Choroid plexus epithelial cell (primary cell): ENCODE measurements at regions not wholly inside any gene's neighbourhood (a gene's known extent, or its start where the extent isn't known, plus 50 kb on each side); places are given as distances from the start of the nearest gene placed in this dataset.
A peak's percentile ranks its signal among the peaks of the same experiment; 100 is the strongest.

Experiments
- DNase-seq: peaks from one replicate; pipeline ENCODE4 v3.0.0-alpha.2; 2010; ENCODE audit warnings: low read depth
- H3K4me3 ChIP-seq: 2 replicates; pipeline ENCODE4 v1.5.1; 2011; ENCODE audit warnings: low read depth, mild to moderate bottlenecking, control low read depth, low read length, moderate library complexity
- TF ChIP-seq, protein P1 (sequence below): conservative IDR thresholded peaks from 2 replicates; pipeline ENCODE4 v1.5.1; 2011; ENCODE audit warnings: low read depth, mild to moderate bottlenecking, control low read depth, inconsistent platforms, low read length, moderate library complexity

DNA sequence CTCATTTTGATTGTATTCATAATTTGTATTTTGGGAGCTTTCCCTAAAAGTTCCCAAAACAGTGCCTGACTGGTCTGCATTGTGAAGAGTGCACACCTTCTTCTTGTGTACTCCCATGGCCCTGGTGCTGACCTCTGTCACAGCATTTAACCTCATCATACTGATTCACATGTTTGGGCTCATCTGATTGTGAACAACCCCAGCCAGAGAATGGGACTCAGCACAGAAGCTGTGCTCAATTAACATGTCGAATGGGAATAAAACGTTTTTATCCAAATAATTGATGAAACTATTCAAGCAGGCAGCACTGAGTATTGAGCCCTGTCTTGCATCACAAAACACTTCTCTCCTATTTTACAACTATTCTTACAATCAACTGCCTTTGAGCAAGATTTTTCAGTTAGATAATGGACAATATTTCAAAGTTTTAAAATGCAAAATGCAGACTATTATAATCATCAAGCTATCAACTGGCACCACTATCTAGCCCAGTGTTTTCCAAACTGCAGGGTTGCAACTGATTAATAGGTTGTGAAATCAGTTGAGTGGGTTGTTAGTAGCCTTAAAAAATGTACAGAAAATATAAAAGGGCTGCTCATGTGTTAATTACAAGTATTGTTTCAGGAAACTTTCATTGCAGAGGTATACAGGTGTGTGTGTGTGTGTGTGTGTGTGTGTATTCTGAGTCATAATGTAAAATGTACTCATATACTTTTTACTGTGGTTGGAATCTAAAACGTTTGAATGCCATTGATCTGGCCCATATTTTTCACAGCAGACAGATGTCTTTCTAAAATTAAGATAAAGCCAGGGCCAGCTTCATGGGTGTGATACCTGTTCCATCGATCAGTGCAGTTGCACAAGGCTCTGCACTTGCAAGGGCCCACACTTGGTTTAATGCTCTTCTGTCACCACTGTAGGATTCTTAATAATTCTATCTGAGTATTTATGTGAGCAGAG lies 190.5 kb downstream of the PIK3R1 start:
- TF ChIP-seq, protein P1, sequence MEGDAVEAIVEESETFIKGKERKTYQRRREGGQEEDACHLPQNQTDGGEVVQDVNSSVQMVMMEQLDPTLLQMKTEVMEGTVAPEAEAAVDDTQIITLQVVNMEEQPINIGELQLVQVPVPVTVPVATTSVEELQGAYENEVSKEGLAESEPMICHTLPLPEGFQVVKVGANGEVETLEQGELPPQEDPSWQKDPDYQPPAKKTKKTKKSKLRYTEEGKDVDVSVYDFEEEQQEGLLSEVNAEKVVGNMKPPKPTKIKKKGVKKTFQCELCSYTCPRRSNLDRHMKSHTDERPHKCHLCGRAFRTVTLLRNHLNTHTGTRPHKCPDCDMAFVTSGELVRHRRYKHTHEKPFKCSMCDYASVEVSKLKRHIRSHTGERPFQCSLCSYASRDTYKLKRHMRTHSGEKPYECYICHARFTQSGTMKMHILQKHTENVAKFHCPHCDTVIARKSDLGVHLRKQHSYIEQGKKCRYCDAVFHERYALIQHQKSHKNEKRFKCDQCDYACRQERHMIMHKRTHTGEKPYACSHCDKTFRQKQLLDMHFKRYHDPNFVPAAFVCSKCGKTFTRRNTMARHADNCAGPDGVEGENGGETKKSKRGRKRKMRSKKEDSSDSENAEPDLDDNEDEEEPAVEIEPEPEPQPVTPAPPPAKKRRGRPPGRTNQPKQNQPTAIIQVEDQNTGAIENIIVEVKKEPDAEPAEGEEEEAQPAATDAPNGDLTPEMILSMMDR: no peak
- no peak overlapping the region for H3K4me3 ChIP-seq
- no peak for DNase-seq

DNA sequence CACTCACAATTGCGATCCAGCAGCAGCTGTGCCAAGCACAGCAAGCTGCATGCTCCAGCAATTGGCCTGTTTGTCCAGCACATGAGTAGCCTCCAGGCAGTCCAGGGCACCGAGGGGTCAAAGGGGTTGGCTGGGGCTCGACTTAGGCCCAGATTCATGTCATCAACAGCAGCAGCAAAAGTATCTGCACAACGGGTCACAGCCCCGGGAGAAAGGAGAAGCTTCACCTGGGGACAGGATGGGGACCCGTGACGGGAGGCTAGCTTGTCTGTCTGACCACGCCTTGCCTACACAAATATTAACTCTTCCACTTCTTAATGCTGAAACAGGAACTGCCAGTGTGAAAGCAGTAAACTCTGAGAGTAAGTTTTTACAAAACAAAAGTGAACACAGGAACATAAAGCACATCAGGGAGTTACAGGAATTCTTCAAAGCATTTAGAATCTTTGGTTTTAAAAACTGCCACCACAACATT lies 191.2 kb downstream of the PIK3R1 start:
- TF ChIP-seq, protein P1: no peak
- H3K4me3 ChIP-seq: no peak overlapping the region
- no peak for DNase-seq

GRCh38 chr5:68407311-68408239 lies 192.0 kb downstream of the PIK3R1 start:
- TF ChIP-seq, protein P1: no peak
- DNase-seq: no peak
- H3K4me3 ChIP-seq: no peak overlapping the region

GRCh38 chr5:68408345-68408871 lies 192.9 kb downstream of the PIK3R1 start:
- no peak overlapping the region for H3K4me3 ChIP-seq
- DNase-seq: no peak
- TF ChIP-seq, protein P1: no peak

DNA sequence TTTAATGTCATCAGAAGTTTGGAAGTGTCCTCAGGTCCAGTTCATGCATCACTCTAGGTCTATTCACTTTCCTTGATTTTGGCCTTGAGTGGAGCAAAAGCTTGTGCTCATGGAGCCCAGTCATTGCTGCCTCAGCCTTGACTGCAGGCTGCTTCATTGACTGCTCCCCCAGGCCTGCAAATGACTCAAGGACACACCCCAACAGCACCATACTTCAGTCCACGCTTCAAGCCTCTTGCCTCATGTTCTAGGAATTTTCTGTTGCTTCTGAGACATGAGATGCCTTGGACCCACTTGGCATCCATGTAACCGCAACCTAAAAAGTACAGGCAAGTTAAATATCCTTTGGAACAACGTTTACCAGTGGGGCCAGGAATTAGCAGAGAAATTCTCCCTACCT lies 193.7 kb downstream of the PIK3R1 start:
- DNase-seq: peak; percentile 38
- TF ChIP-seq, protein P1: no peak
- H3K4me3 ChIP-seq: no peak overlapping the region

DNA sequence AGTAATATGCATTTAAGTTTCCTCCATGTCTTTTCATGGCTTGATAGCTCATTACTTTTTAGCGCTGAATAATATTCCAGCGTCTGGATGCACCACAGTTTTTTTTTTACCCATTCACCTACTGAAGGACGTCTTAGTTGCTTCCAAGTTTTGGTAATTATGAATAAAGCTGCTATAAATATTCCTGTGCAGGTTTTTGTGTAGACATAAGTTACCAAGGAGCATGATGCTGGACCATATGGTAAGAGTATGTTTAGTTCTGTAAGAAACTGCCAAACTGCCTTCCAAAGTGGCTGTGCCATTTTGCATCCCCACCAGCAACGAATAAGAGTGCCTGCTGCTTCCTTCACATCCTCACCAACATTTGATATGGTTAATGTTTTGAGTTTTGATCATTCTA lies 195.6 kb downstream of the PIK3R1 start:
- no peak overlapping the region for H3K4me3 ChIP-seq
- TF ChIP-seq, protein P1: no peak
- no peak for DNase-seq
